ENCODE measurements at regions not wholly inside any gene's neighbourhood (a gene's known extent, or its start where the extent isn't known, plus 50 kb on each side); places are given as distances from the start of the nearest gene placed in this dataset.

DNA sequence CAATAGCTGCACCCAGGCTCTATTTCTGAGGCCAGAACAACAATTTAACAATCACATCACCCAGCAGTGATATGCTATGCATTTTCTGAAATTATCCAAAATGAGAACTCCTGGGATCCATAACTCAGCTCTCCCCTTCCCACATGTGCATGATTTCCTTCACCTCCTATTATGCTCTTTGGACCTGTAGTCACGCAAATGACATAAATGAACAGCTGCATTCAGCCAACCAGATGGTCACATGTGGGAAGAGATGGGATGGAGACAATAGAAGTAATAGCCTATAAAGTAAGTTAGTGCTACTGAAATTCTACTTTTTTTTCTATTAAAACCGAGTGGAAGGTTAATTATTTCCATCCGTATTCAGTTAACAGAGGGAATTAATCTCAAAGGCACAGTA, 662.1 kb upstream of the ID4 start:
- CTCF ChIA-PET: interaction anchor here (0.6 kb wide), 1 partner anchor 1167 kb away, joined by 3 read pairs; no protein-coding TSS in a partner anchor
- no TSS peak for BruUV-seq (replicated peaks)
- DNase-seq (ENCODE audit: low read depth, low spot score): no peak

More for the DNA sequence above, 662.1 kb upstream of the ID4 start:
- Histone ChIP-seq H3K36me3 (ENCODE audit: control insufficient read depth in 2 of 2, extremely low read depth in 1 of 2, insufficient read depth in 2 of 2, low read length in 2 of 2) (no peaks in the 10 kb centered on the region), H3K4me1 (ENCODE audit: control insufficient read depth, extremely low read depth, insufficient read depth, low read length) (no peaks in the 10 kb centered on the region), H3K27me3 (ENCODE audit: control insufficient read depth in 2 of 2, insufficient read depth in 2 of 2, low read length in 2 of 2) (no peaks in the 10 kb centered on the region), H3K27ac (ENCODE audit: insufficient read depth, low read depth, low read length) (no peak overlapping the region), H3K4me2 (ENCODE audit: insufficient read depth, low read length) (no peak overlapping the region), H3K4me3 (replicated peaks in 1 of 3; ENCODE audit: insufficient read depth in 1 of 3, low read depth in 1 of 3, low read length in 3 of 3) (no peak overlapping the region), H3K9ac (replicated peaks; ENCODE audit: extremely low read depth, insufficient read depth, low read length) (no peak overlapping the region), H4K20me1 (replicated peaks; ENCODE audit: control insufficient read depth, extremely low read depth, insufficient read depth, low read length) (no peaks in the 10 kb centered on the region), H3K79me2 (ENCODE audit: control insufficient read depth, insufficient read depth, low read length) (no peaks in the 10 kb centered on the region), H3K9me3 (replicated peaks; ENCODE audit: control insufficient read depth, insufficient read depth, low read length) (no peaks in the 10 kb centered on the region), H3K9me1 (replicated peaks; ENCODE audit: control insufficient read depth, extremely low read depth, insufficient read depth, low read length) (no peaks in the 10 kb centered on the region), H2AFZ (ENCODE audit: low read depth, low read length) (no peak overlapping the region)
- FAIRE-seq: no peak
- no peak for TF ChIP-seq FOS (IDR thresholded peaks at IDR 0.05; ENCODE audit: borderline replicate concordance, insufficient read depth, low read length)
- TF ChIP-seq, protein P1, sequence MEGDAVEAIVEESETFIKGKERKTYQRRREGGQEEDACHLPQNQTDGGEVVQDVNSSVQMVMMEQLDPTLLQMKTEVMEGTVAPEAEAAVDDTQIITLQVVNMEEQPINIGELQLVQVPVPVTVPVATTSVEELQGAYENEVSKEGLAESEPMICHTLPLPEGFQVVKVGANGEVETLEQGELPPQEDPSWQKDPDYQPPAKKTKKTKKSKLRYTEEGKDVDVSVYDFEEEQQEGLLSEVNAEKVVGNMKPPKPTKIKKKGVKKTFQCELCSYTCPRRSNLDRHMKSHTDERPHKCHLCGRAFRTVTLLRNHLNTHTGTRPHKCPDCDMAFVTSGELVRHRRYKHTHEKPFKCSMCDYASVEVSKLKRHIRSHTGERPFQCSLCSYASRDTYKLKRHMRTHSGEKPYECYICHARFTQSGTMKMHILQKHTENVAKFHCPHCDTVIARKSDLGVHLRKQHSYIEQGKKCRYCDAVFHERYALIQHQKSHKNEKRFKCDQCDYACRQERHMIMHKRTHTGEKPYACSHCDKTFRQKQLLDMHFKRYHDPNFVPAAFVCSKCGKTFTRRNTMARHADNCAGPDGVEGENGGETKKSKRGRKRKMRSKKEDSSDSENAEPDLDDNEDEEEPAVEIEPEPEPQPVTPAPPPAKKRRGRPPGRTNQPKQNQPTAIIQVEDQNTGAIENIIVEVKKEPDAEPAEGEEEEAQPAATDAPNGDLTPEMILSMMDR (IDR thresholded peaks at IDR 0.05; ENCODE audit: extremely low read depth in 1 of 2, insufficient read depth in 1 of 2, low read depth in 1 of 2, low read length in 2 of 2): no peak
- TF ChIP-seq JUN (IDR thresholded peaks at IDR 0.05; ENCODE audit: borderline replicate concordance, insufficient read depth, insufficient read length, low read depth): no peak
- no peak for TF ChIP-seq MYC (IDR thresholded peaks at IDR 0.05; ENCODE audit: low read depth, low read length)
- TF ChIP-seq POLR2A (IDR thresholded peaks at IDR 0.05; ENCODE audit: low read depth, low read length): no peak
- TF ChIP-seq GATA2 (IDR thresholded peaks at IDR 0.05; ENCODE audit: insufficient read depth, insufficient read length, low read depth, low read length): no peak
- TF ChIP-seq EZH2 (IDR thresholded peaks at IDR 0.05; ENCODE audit: borderline replicate concordance, low read depth, low read length, severe bottlenecking): no peak
- no peak for TF ChIP-seq MAX (IDR thresholded peaks at IDR 0.05; ENCODE audit: insufficient read depth, insufficient read length)
- no peak for TF ChIP-seq POLR2AphosphoS5 (IDR thresholded peaks at IDR 0.05; ENCODE audit: insufficient read depth, low read depth, low read length)
- dilution Hi-C loops (cut with MboI; ENCODE audit: extremely low pct_ligation_motif_present, low sequenced_read_pairs): no loop called here
- POLR2A ChIA-PET: no interaction called here
- intact Hi-C loops (cut with micrococcal nuclease): no loop called here

Data from endothelial cell of umbilical vein (primary cell).